IMR-90 (cell line): ENCODE measurements at regions not wholly inside any gene's neighbourhood (a gene's known extent, or its start where the extent isn't known, plus 50 kb on each side); places are given as distances from the start of the nearest gene placed in this dataset.

Source experiments
- ATAC-seq: fragments of 200-7000 bp; cut with Tn5 transposase; 2 replicates; pipeline ENCODE4 v1.9.1; 2020; ENCODE audit warnings: low read depth, mild to moderate bottlenecking, moderate library complexity
- BruUV-seq: library from RNA; stranded (reverse); fragments of 400-500 nt; replicated peaks from 2 replicates; lab custom pipeline; 2021; lab: Mats Ljungman, UMichigan
- CTCF ChIA-PET: fragments of 300-600 bp; formaldehyde crosslinking; extraction: SDS; loops from one replicate; lab custom pipeline; 2021; ENCODE audit warnings: antibody characterized with exemption; lab: Yijun Ruan, JAX
- POLR2A ChIA-PET: fragments of 300-600 bp; sonication (Branson Sonifier 250); formaldehyde crosslinking; loops from one replicate; lab custom pipeline; 2022; ENCODE audit warnings: antibody characterized with exemption; ENCODE audit not compliant: unreplicated experiment; lab: Charles Lee
- DNase-seq: peaks from one replicate; pipeline ENCODE4 v3.0.0; 2013
- H2AFZ ChIP-seq: replicated peaks from 2 replicates; pipeline ENCODE3; 2013; ENCODE audit warnings: low read length, mild to moderate bottlenecking; ENCODE audit not compliant: poor library complexity
- H2AK5ac ChIP-seq: 2 replicates; pipeline ENCODE4 v1.6.1; 2013; ENCODE audit warnings: low read depth, low read length, inconsistent platforms
- H2AK9ac ChIP-seq: replicated peaks from 2 replicates; pipeline ENCODE3; 2013; ENCODE audit warnings: mild to moderate bottlenecking, low read depth, low read length, moderate library complexity; ENCODE audit not compliant: poor library complexity
- H2BK120ac ChIP-seq: 2 replicates; pipeline ENCODE4 v1.6.1; 2013; ENCODE audit warnings: low read depth, low read length, inconsistent platforms
- H2BK15ac ChIP-seq: 3 replicates; pipeline ENCODE4 v1.6.1; 2013; ENCODE audit warnings: low read depth, low read length, inconsistent platforms
- H2BK20ac ChIP-seq: 2 replicates; pipeline ENCODE4 v1.6.1; 2013; ENCODE audit warnings: low read depth, mild to moderate bottlenecking, inconsistent platforms, low read length, moderate library complexity
- H2BK5ac ChIP-seq: 2 replicates; pipeline ENCODE4 v1.6.1; 2013; ENCODE audit warnings: mild to moderate bottlenecking, low read depth, low read length, inconsistent platforms; ENCODE audit not compliant: poor library complexity, severe bottlenecking
- H3K14ac ChIP-seq: replicated peaks from 2 replicates; pipeline ENCODE4 v1.6.1; 2013; ENCODE audit warnings: low read depth, low read length, inconsistent platforms
- H3K18ac ChIP-seq: 2 replicates; pipeline ENCODE4 v1.6.1; 2013; ENCODE audit warnings: low read depth, low read length, control low read depth
- H3K23ac ChIP-seq: 2 replicates; pipeline ENCODE4 v1.6.1; 2013; ENCODE audit warnings: low read depth, low read length, inconsistent platforms
- H3K27ac ChIP-seq: 2 replicates; pipeline ENCODE4 v1.5.1; 2013; ENCODE audit warnings: mild to moderate bottlenecking, control low read depth, low read length; ENCODE audit not compliant: insufficient read depth
- H3K27me3 ChIP-seq: 2 replicates; pipeline ENCODE4 v1.6.1; 2013; ENCODE audit warnings: low read length; ENCODE audit not compliant: control insufficient read depth, insufficient read depth
- H3K36me3 ChIP-seq: 2 replicates; pipeline ENCODE4 v1.6.1; 2013; ENCODE audit warnings: low read length, mixed read lengths; ENCODE audit not compliant: control insufficient read depth, insufficient read depth
- H3K4ac ChIP-seq: 2 replicates; pipeline ENCODE4 v1.6.1; 2013; ENCODE audit warnings: low read depth, low read length, inconsistent platforms
- H3K4me1 ChIP-seq: 2 replicates; pipeline ENCODE4 v1.6.1; 2013; ENCODE audit warnings: low read length, mixed read lengths; ENCODE audit not compliant: control insufficient read depth, insufficient read depth
- H3K4me2 ChIP-seq: 2 replicates; pipeline ENCODE4 v1.6.1; 2013; ENCODE audit warnings: low read depth, mild to moderate bottlenecking, control low read depth, low read length, moderate library complexity
- H3K4me3 ChIP-seq: 2 replicates; pipeline ENCODE4 v1.5.1; 2013; ENCODE audit warnings: low read depth, mild to moderate bottlenecking, control low read depth, low read length, moderate library complexity; ENCODE audit not compliant: insufficient read depth
- H3K56ac ChIP-seq: 2 replicates; pipeline ENCODE4 v1.6.1; 2013; ENCODE audit warnings: low read length, inconsistent platforms; ENCODE audit not compliant: insufficient read depth; ENCODE audit errors: extremely low read depth
- H3K79me1 ChIP-seq, 2 experiments: 2 replicates each; pipeline ENCODE4 v1.6.1; 2013; ENCODE audit warnings: low read length in 2 of 2, inconsistent platforms in 1 of 2, low read depth in 1 of 2
- H3K9ac ChIP-seq: 2 replicates; pipeline ENCODE4 v1.6.1; 2013; ENCODE audit warnings: low read depth, low read length, control low read depth
- H3K9me1 ChIP-seq: 2 replicates; pipeline ENCODE4 v1.6.1; 2013; ENCODE audit warnings: low read length, inconsistent platforms; ENCODE audit not compliant: insufficient read depth
- H3K9me3 ChIP-seq: 2 replicates; pipeline ENCODE4 v1.6.1; 2013; ENCODE audit warnings: low read length; ENCODE audit not compliant: control insufficient read depth, insufficient read depth
- H4K20me1 ChIP-seq: 2 replicates; pipeline ENCODE4 v1.6.1; 2013; ENCODE audit warnings: low read length, inconsistent platforms; ENCODE audit not compliant: insufficient read depth
- H4K5ac ChIP-seq: 2 replicates; pipeline ENCODE4 v1.6.1; 2013; ENCODE audit warnings: mild to moderate bottlenecking, low read depth, low read length, control low read depth
- H4K8ac ChIP-seq, 2 experiments: 2 replicates each; pipeline ENCODE4 v1.6.1; 2013; ENCODE audit warnings: low read depth in 2 of 2, low read length in 2 of 2, control low read depth in 1 of 2, inconsistent platforms in 1 of 2
- H4K91ac ChIP-seq: 2 replicates; pipeline ENCODE4 v1.6.1; 2013; ENCODE audit warnings: low read depth, low read length, inconsistent platforms; ENCODE audit not compliant: insufficient read depth
- CEBPB ChIP-seq: IDR thresholded peaks from 2 replicates; pipeline ENCODE4 v1.6.1; 2012; ENCODE audit warnings: low read depth, low read length, improper control_type of control experiment
- ELK1 ChIP-seq: fragments of 150-350 bp; IDR thresholded peaks from 2 replicates; pipeline ENCODE4 v1.6.1; 2016; ENCODE audit warnings: low read depth, mild to moderate bottlenecking, low read length, moderate library complexity, borderline replicate concordance
- FOS ChIP-seq: fragments of 150-350 bp; IDR thresholded peaks from 2 replicates; pipeline ENCODE4 v1.6.1; 2016; ENCODE audit warnings: low read depth, low read length
- MAZ ChIP-seq: IDR thresholded peaks from 2 replicates; pipeline ENCODE4 v1.6.1; 2012; ENCODE audit warnings: low read depth, mild to moderate bottlenecking, low read length, improper control_type of control experiment, moderate library complexity, borderline replicate concordance
- NFE2L2 ChIP-seq: fragments of 150-350 bp; IDR thresholded peaks from 2 replicates; pipeline ENCODE4 v1.6.1; 2016; ENCODE audit warnings: low read depth, mild to moderate bottlenecking, low read length
- POLR2A ChIP-seq: IDR thresholded peaks from 2 replicates; pipeline ENCODE4 v1.6.1; 2012; ENCODE audit warnings: mild to moderate bottlenecking, low read depth, low read length
- RAD21 ChIP-seq: IDR thresholded peaks from 2 replicates; pipeline ENCODE4 v1.6.1; 2012; ENCODE audit warnings: low read length, improper control_type of control experiment
- RCOR1 ChIP-seq: IDR thresholded peaks from 2 replicates; pipeline ENCODE4 v1.6.1; 2012; ENCODE audit warnings: mild to moderate bottlenecking, low read length, improper control_type of control experiment; ENCODE audit not compliant: insufficient replicate concordance
- RFX5 ChIP-seq: IDR thresholded peaks from 2 replicates; pipeline ENCODE4 v1.8.0; 2012; ENCODE audit warnings: low read depth, mild to moderate bottlenecking, low read length, moderate library complexity
- USF2 ChIP-seq: fragments of 150-350 bp; IDR thresholded peaks from 2 replicates; pipeline ENCODE4 v1.6.1; 2017; ENCODE audit warnings: mild to moderate bottlenecking, antibody characterized with exemption, low read length, low read depth
- WGBS, 2 experiments: methylation state at CpG; one replicate each; pipeline versions ENCODE4 v1.1.5 to v1.1.7; 2013; ENCODE audit warnings: missing lambda C conversion rate in 2 of 2; ENCODE audit not compliant: insufficient read length in 1 of 2; ENCODE audit errors: extremely low coverage in 2 of 2; 5-methylcytosine and 5-hydroxymethylcytosine counted together
- dilution Hi-C: fragments of 300-500 bp; cut with HindIII; formaldehyde crosslinking; loops from one replicate; pipeline ENCODE4 v1.14.3; 2018; ENCODE audit warnings: low sequenced_read_pairs; ENCODE audit not compliant: unreplicated experiment
- in situ Hi-C: fragments of 300-500 bp; cut with MboI; formaldehyde crosslinking; loops from 3 replicates; pipeline ENCODE4 v1.14.3; 2019; ENCODE audit warnings: low sequenced_read_pairs, inconsistent platforms, mixed read lengths
- intact Hi-C: fragments of 100-400 bp; cut with micrococcal nuclease; formaldehyde crosslinking; loops from 2 replicates; pipeline ENCODE4 v1.10.0; 2022

GRCh38 chr5:117204404-117204803 lies 629.8 kb upstream of the SEMA6A start:
- Histone ChIP-seq H3K9me1 (no peaks in the 10 kb centered on the region), H4K20me1 (no peaks in the 10 kb centered on the region), H3K27me3 (no peaks in the 10 kb centered on the region), H3K9me3 (peaks cover 9% of the 10 kb centered on the region), H2AK9ac (no peak overlapping the region), H4K5ac (no peak overlapping the region), H4K8ac (no peak overlapping the region), H2BK20ac (no peak overlapping the region), H3K56ac (no peak overlapping the region), H2BK15ac (no peak overlapping the region), H3K4me2 (no peak overlapping the region), H3K4me3 (no peak overlapping the region), H2AK5ac (no peak overlapping the region), H2AFZ (no peak overlapping the region), H3K18ac (no peak overlapping the region), H3K23ac (no peak overlapping the region), H2BK5ac (no peak overlapping the region), H3K4ac (no peak overlapping the region), H3K14ac (no peak overlapping the region), H3K9ac (no peak overlapping the region), H3K4me1 (no peaks in the 10 kb centered on the region), H3K27ac (no peak overlapping the region), H3K36me3 (no peaks in the 10 kb centered on the region), H3K79me1 (no peaks in the 10 kb centered on the region), H4K91ac (no peak overlapping the region), H2BK120ac (no peak overlapping the region)
- in situ Hi-C loops (no loop called here), intact Hi-C loops (no loop called here), dilution Hi-C loops (no loop called here)
- ATAC-seq (no peak), DNase-seq (no peak)
- ChIA-PET POLR2A (no interaction called here), CTCF (no interaction called here)
- no CpG with 5 or more reads among the region's 4 CpGs for WGBS, 2 experiments
- TF ChIP-seq MAZ (no peak), ELK1 (no peak), RFX5 (no peak), POLR2A (no peak), RCOR1 (no peak), NFE2L2 (no peak), USF2 (no peak), FOS (no peak), RAD21 (no peak), CEBPB (no peak)
- BruUV-seq = no TSS peak
